HG02798 (cell line): ENCODE measurements at regions not wholly inside any gene's neighbourhood (a gene's known extent, or its start where the extent isn't known, plus 50 kb on each side); places are given as distances from the start of the nearest gene placed in this dataset.
"Not testable (repeated sequence)": the region's sequence is repeated elsewhere in the genome, so short reads cannot be mapped to it uniquely, and the experiment has no call there.

Experiments
- ATAC-seq: cut with Tn5 transposase; IDR thresholded peaks from one replicate; pipeline ENCODE4 v1.9.1; 2021; ENCODE audit warnings: mild to moderate bottlenecking; ENCODE audit not compliant: unreplicated experiment, poor library complexity

GRCh38 chr4:79266136-79266535 lies 59.7 kb downstream of the NAA11 start:
- no peak for ATAC-seq

GRCh38 chr4:79259242-79259641 lies 66.6 kb downstream of the NAA11 start:
- no peak for ATAC-seq

- no peak for ATAC-seq
Observed at GRCh38 chr4:79258614-79259176, 67.2 kb downstream of the NAA11 start.

- ATAC-seq: no peak
Observed at GRCh38 chr4:79257953-79258613, 67.8 kb downstream of the NAA11 start.

- no peak for ATAC-seq
Observed at GRCh38 chr4:79255793-79256192, 70.1 kb downstream of the NAA11 start.

- ATAC-seq: no peak
Observed at GRCh38 chr4:79253924-79254323, 71.9 kb downstream of the NAA11 start.

- ATAC-seq: no peak
Observed at GRCh38 chr4:79253168-79253567, 72.7 kb downstream of the NAA11 start.

- ATAC-seq: no peak
Observed at GRCh38 chr4:79250887-79251286, 75.0 kb downstream of the NAA11 start.

GRCh38 chr4:79249881-79250503 lies 75.9 kb downstream of the NAA11 start:
- peak; percentile 41 for ATAC-seq

- no peak for ATAC-seq
Observed at GRCh38 chr4:79248610-79249009, 77.3 kb downstream of the NAA11 start.

- no peak for ATAC-seq
Observed at GRCh38 chr4:79247695-79248394, 78.0 kb downstream of the NAA11 start.

GRCh38 chr4:79245200-79245940 lies 80.5 kb downstream of the NAA11 start:
- not testable (repeated sequence) for ATAC-seq

- ATAC-seq: no peak
Observed at GRCh38 chr4:79241846-79242245, 84.0 kb downstream of the NAA11 start.

- ATAC-seq: no peak
Observed at GRCh38 chr4:79237851-79238250, 88.0 kb downstream of the NAA11 start.

GRCh38 chr4:79236785-79237184 lies 89.1 kb downstream of the NAA11 start:
- no peak for ATAC-seq

GRCh38 chr4:79235095-79235494 lies 90.8 kb downstream of the NAA11 start:
- no peak for ATAC-seq

- ATAC-seq: no peak
Observed at GRCh38 chr4:79233820-79234219, 92.0 kb downstream of the NAA11 start.

- no peak for ATAC-seq
Observed at GRCh38 chr4:79232540-79232939, 93.3 kb downstream of the NAA11 start.

- ATAC-seq: no peak
Observed at GRCh38 chr4:79227860-79228259, 98.0 kb downstream of the NAA11 start.

GRCh38 chr4:79225360-79225759 lies 100.5 kb downstream of the NAA11 start:
- ATAC-seq: no peak

- no peak for ATAC-seq
Observed at GRCh38 chr4:79224777-79225104, 101.1 kb downstream of the NAA11 start.
